Activated T-helper 1 cell treated with anti-CD3 and anti-CD28 coated beads, Interleukin-12 subunit alpha, Interleukin-12 subunit beta, Interleukin-2, Interleukin-4 antibody, amounts not matched to agents 30 ng/mL and 10 ng/mL and 1 ng/mL, durations not matched to agents 14 hours and 24 hours and 36 hours (primary cell): ENCODE measurements at regions not wholly inside any gene's neighbourhood (a gene's known extent, or its start where the extent isn't known, plus 50 kb on each side); places are given as distances from the start of the nearest gene placed in this dataset.
"Not testable (repeated sequence)": the region's sequence is repeated elsewhere in the genome, so short reads cannot be mapped to it uniquely, and the experiment has no call there.

ENCODE experiments used
- DNase-seq: peaks from one replicate; pipeline ENCODE4 v3.0.0; 2021; ENCODE audit warnings: low spot score
- H3K27ac Mint-ChIP-seq: one replicate; pipeline ENCODE4 v1.8.0; 2021; ENCODE audit warnings: mild to moderate bottlenecking, mixed read lengths
- H3K27me3 Mint-ChIP-seq: one replicate; pipeline ENCODE4 v1.8.0; 2022; ENCODE audit warnings: mild to moderate bottlenecking, moderate library complexity, mixed read lengths; ENCODE audit not compliant: insufficient read depth
- H3K36me3 Mint-ChIP-seq: one replicate; pipeline ENCODE4 v1.8.0; 2021; ENCODE audit warnings: low read depth, mixed read lengths
- H3K4me1 Mint-ChIP-seq: one replicate; pipeline ENCODE4 v1.8.0; 2021; ENCODE audit warnings: low read depth, mixed read lengths
- H3K4me3 Mint-ChIP-seq: one replicate; pipeline ENCODE4 v1.8.0; 2021; ENCODE audit warnings: mild to moderate bottlenecking, moderate library complexity, mixed read lengths
- H3K9me3 Mint-ChIP-seq: one replicate; pipeline ENCODE4 v1.8.0; 2021; ENCODE audit warnings: mixed read lengths
- intact Hi-C: fragments of 100-400 bp; cut with micrococcal nuclease; formaldehyde crosslinking; loops from one replicate; pipeline ENCODE4 v1.15.1; 2024

- H3K9me3 Mint-ChIP-seq: no peaks in the 10 kb centered on the region
Observed at GRCh38 chr15:62279041-62279440, 114.0 kb upstream of the C2CD4B start.

GRCh38 chr15:62280625-62281024 lies 115.5 kb upstream of the C2CD4B start:
- H3K4me3 Mint-ChIP-seq: no peak overlapping the region
- intact Hi-C loops: no loop called here
- H3K4me1 Mint-ChIP-seq: no peaks in the 10 kb centered on the region
- H3K27me3 Mint-ChIP-seq: peaks cover 5% of the 10 kb centered on the region
- DNase-seq: no peak
- no peaks in the 10 kb centered on the region for H3K36me3 Mint-ChIP-seq
- no peaks in the 10 kb centered on the region for H3K9me3 Mint-ChIP-seq
- H3K27ac Mint-ChIP-seq: no peak overlapping the region

More at GRCh38 chr15:62279041-62279440, 114.0 kb upstream of the C2CD4B start:
- no peaks in the 10 kb centered on the region for H3K36me3 Mint-ChIP-seq
- DNase-seq: no peak
- no peak overlapping the region for H3K4me3 Mint-ChIP-seq
- H3K27ac Mint-ChIP-seq: no peak overlapping the region
- H3K4me1 Mint-ChIP-seq: no peaks in the 10 kb centered on the region
- intact Hi-C loops: no loop called here
- peaks cover 10% of the 10 kb centered on the region for H3K27me3 Mint-ChIP-seq

DNA sequence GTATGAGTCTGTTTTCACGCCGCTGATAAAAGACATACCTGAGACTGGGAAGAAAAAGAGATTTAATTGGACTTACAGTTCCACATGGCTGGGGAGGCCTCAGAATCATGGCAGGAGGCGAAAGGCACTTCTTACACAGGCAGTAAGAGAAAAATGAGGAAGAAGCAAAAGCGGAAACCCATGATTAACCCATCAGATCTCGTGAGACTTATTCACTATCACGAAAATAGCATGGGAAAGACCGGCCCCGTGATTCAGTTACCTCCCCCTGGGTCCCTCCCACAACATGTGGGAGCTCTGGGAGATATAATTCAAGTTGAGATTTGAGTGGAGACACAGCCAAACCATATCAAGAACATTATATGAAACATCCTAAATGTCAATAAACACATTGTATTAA lies 116.7 kb upstream of the C2CD4B start:
- intact Hi-C loops, H3K36me3 Mint-ChIP-seq: not testable (repeated sequence)

DNA sequence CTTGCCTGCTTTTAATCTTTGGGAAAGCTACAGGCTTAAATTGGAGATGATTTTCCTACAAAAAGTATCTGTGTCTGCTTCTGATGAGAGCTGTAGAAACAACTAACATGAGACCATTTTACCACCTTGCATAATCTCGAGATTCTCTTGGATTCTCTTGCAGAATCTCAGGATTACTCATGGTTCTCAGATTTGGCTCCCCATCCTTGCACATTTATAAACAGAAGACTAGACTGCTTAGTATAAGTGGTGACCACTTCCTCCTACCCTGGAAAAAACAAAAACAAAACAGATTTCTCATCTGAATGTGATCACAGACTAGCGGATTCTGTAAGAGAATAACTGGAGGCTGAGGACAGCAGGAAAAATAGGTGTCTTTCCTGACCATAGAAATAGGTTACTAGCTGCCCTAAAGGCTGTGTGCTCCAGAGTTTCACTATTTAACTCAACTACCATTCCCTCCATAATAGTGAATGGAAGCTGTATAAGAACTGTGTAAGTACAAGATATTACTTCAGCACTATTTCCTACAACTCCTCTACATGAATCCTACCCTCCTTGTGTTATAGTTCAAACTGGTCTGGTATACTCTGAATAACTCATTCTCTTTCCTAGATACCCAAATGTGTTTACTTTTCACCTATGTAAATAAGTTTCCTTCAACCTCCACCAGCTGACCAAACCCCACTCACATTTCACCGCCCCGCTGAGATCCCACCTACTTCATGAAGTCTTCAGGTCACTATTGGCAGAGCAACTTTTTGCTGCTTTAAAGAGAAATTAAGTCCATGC lies 122.2 kb upstream of the C2CD4B start:
- intact Hi-C loops: no loop called here
- no peaks in the 10 kb centered on the region for H3K4me1 Mint-ChIP-seq
- H3K9me3 Mint-ChIP-seq: no peaks in the 10 kb centered on the region
- no peak for DNase-seq
- H3K4me3 Mint-ChIP-seq: no peak overlapping the region
- peaks cover 25% of the 10 kb centered on the region for H3K27me3 Mint-ChIP-seq
- no peaks in the 10 kb centered on the region for H3K36me3 Mint-ChIP-seq
- H3K27ac Mint-ChIP-seq: no peak overlapping the region

More for the DNA sequence above, 116.7 kb upstream of the C2CD4B start:
- not testable (repeated sequence) for H3K27ac Mint-ChIP-seq, H3K9me3 Mint-ChIP-seq, H3K4me3 Mint-ChIP-seq, H3K27me3 Mint-ChIP-seq, DNase-seq, H3K4me1 Mint-ChIP-seq

DNA sequence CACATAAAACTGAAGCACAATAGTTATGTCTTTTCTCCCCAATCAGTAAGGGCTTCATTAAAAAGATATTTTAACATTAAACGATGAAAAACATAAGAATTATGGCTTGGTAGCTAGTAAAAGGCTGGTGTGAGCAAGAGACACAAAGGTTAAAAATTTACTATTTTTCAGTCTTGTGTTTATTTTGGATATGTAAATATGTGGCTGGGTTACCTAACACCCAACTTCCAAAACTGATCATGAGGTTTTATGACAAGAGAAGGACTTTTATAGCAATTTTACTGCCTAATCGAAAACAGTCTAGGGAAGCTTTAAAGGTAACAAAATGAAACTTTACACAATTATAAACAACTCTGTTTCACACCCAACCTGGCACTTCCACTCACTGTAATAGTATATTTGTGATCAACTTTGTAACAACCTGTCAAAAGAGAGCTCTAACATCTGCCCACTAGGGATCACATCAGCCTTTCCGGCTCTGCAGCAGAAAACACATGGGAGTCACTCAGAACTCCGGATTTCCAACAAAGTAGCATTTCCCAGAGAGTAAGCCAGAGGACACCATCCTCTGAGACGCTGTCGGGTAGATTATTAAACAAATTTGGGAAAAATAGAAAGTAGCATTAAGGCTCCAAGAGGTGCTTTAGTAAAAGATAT lies 123.4 kb upstream of the C2CD4B start:
- Mint-ChIP-seq H3K27me3 (peaks cover 22% of the 10 kb centered on the region), H3K36me3 (no peaks in the 10 kb centered on the region), H3K4me3 (no peak overlapping the region), H3K27ac (no peak overlapping the region), H3K4me1 (no peaks in the 10 kb centered on the region), H3K9me3 (no peaks in the 10 kb centered on the region)
- no peak for DNase-seq
- intact Hi-C loops: no loop called here

- peaks cover 25% of the 10 kb centered on the region for H3K27me3 Mint-ChIP-seq
Observed at GRCh38 chr15:62291262-62291661, 126.2 kb upstream of the C2CD4B start.

DNA sequence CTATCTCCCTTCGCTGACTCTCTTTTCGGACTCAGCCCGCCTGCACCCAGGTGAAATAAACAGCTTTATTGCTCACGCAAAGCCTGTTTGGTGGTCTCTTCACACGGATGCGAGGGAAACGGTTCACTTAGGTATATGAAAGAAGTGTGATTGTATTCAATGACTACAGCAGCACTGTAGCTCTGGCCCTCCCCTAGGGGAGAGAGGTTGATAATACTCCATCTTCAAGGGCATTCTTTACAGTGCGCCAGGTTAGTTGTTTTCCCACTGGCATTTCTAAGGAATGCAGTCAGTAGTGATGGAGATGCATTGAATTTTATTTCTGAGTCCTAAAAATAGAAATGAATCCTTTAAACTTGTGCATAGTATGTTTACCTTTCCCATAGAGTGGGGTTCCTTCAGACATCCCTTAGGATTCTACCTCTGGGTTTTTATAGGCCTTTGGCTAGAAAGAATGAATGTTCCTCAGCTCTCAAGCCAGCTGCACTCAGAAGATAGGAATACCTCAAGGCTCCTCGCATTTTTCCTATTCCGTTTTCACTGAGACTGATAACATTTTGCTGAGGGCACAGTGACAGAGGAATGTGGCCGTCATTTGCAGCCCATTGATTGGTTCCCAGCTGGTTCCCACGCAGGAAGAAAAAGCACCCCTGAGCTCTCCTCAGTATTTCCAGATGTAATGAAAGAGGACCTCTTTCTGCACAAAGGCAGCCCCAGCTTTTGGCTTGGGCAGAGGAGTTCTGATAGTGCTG lies 131.8 kb upstream of the C2CD4B start:
- intact Hi-C loops: no loop called here
- Mint-ChIP-seq H3K27ac (no peak overlapping the region), H3K4me3 (no peak overlapping the region), H3K4me1 (no peaks in the 10 kb centered on the region), H3K9me3 (no peaks in the 10 kb centered on the region), H3K27me3 (peaks cover 14% of the 10 kb centered on the region), H3K36me3 (no peaks in the 10 kb centered on the region)
- DNase-seq: no peak

More at GRCh38 chr15:62291262-62291661, 126.2 kb upstream of the C2CD4B start:
- Mint-ChIP-seq H3K36me3 (no peaks in the 10 kb centered on the region), H3K9me3 (no peaks in the 10 kb centered on the region), H3K27ac (no peak overlapping the region), H3K4me1 (no peaks in the 10 kb centered on the region), H3K4me3 (no peak overlapping the region)
- intact Hi-C loops: no loop called here
- DNase-seq: no peak

- Mint-ChIP-seq H3K4me1 (no peaks in the 10 kb centered on the region), H3K27me3 (peaks cover 11% of the 10 kb centered on the region), H3K36me3 (no peaks in the 10 kb centered on the region), H3K4me3 (no peak overlapping the region), H3K27ac (no peak overlapping the region), H3K9me3 (no peaks in the 10 kb centered on the region)
- intact Hi-C loops: no loop called here
- no peak for DNase-seq
Observed at GRCh38 chr15:62297522-62297921, 132.4 kb upstream of the C2CD4B start.

- H3K27me3 Mint-ChIP-seq: peaks cover 11% of the 10 kb centered on the region
Observed at GRCh38 chr15:62297933-62298332, 132.8 kb upstream of the C2CD4B start.

GRCh38 chr15:62298811-62299210 lies 133.7 kb upstream of the C2CD4B start:
- H3K4me3 Mint-ChIP-seq: no peak overlapping the region
- H3K9me3 Mint-ChIP-seq: no peaks in the 10 kb centered on the region
- DNase-seq: no peak
- intact Hi-C loops: no loop called here
- no peaks in the 10 kb centered on the region for H3K4me1 Mint-ChIP-seq
- no peaks in the 10 kb centered on the region for H3K36me3 Mint-ChIP-seq
- peaks cover 9% of the 10 kb centered on the region for H3K27me3 Mint-ChIP-seq
- H3K27ac Mint-ChIP-seq: no peak overlapping the region

More at GRCh38 chr15:62297933-62298332, 132.8 kb upstream of the C2CD4B start:
- Mint-ChIP-seq H3K4me3 (no peak overlapping the region), H3K9me3 (no peaks in the 10 kb centered on the region), H3K4me1 (no peaks in the 10 kb centered on the region), H3K36me3 (no peaks in the 10 kb centered on the region), H3K27ac (no peak overlapping the region)
- intact Hi-C loops: no loop called here
- DNase-seq: no peak

GRCh38 chr15:62299541-62299940 lies 134.5 kb upstream of the C2CD4B start:
- Mint-ChIP-seq H3K4me3 (no peak overlapping the region), H3K27me3 (peaks cover 6% of the 10 kb centered on the region), H3K36me3 (no peaks in the 10 kb centered on the region), H3K9me3 (no peaks in the 10 kb centered on the region), H3K4me1 (no peaks in the 10 kb centered on the region), H3K27ac (no peak overlapping the region)
- intact Hi-C loops: no loop called here
- DNase-seq: no peak

DNA sequence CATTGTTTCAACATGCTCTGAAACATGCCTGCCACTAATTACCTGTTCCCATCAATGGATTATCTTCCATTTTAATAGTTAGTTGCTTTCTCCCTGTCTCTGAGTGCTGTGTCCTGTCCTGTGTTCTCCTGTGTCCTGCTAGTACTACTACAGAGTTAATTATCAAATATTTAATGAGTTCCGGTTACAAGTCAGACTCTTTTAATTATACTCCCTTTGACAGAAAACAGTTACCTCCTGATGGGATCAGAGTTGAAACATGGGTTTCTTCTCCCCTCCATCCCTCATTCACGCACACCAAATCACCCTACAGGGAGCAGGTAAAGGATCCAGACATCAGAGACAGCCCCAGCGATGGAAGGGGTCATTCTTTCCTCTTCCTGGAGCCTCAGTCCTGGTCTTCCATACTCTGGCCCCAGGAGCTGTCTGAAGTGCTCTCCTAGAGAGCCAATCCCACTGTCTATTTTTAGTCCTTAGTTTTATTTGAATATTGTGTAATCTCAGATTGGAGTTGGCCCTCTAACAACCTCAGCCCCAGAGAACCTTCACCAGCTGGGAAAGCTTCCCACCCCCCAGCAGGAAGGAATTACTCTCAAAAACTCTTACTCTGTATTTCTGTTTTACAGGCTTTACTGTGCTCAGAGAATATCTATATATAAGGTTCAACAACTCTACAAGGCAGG lies 137.0 kb upstream of the C2CD4B start:
- intact Hi-C loops: no loop called here
- H3K4me1 Mint-ChIP-seq: peaks cover 7% of the 10 kb centered on the region
- H3K36me3 Mint-ChIP-seq: no peaks in the 10 kb centered on the region
- DNase-seq: no peak
- H3K9me3 Mint-ChIP-seq: no peaks in the 10 kb centered on the region
- no peak overlapping the region for H3K27ac Mint-ChIP-seq
- H3K27me3 Mint-ChIP-seq: peaks cover 7% of the 10 kb centered on the region
- H3K4me3 Mint-ChIP-seq: no peak overlapping the region
